ENCODE measurements at regions not wholly inside any gene's neighbourhood (a gene's known extent, or its start where the extent isn't known, plus 50 kb on each side); places are given as distances from the start of the nearest gene placed in this dataset.

DNA sequence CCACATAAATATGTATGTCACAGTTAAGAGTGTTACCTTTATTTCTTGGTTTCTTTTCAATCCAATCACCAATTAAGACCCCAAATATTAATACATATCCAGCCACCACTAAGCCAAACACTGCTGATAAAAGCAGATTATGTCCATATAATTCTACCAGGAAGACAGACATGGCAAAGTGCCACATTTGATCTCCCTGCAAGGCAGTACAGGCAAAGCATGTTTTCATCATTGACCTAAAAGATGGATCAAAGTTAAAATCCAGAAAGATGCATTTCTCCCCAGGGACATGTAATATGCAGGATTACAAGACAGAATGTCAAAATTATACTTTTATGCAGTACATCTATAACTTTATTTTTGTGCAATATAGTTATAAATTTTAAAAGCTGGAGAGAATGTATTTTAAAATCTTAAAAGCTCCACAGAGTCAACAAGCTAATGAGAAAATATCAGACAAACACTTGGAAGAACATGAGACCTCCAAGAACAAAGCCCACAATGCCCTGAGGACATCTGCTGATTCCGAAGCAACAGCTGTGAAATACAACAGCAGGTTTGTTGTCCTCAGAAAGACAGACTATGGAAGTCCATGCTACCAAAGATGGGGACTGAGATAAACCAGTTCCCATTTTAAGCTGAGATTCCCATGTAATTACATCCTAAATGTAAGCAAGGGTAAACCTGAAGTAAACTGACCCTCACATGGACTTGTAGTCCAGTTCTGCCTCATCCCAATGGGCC lies 54.5 kb upstream of the TOMM7 start:
- Mint-ChIP-seq H3K4me1 (peaks cover 27% of the 10 kb centered on the region), H3K36me3 (no peaks in the 10 kb centered on the region), H3K27me3 (ENCODE audit: low read depth) (no peaks in the 10 kb centered on the region), H3K4me3 (no peak overlapping the region), H3K9me3 (peaks cover 9% of the 10 kb centered on the region), H3K27ac (no peak overlapping the region)
- POLR2A ChIA-PET, result no interaction called here
- DNase-seq (ENCODE audit: low spot score) (no peak), ATAC-seq (no peak)
- no peak for TF ChIP-seq SP1 (CRISPR knock-in tag; conservative IDR thresholded peaks at IDR 0.05)
- TF ChIP-seq ZNF425 (CRISPR knock-in tag; conservative IDR thresholded peaks at IDR 0.05), result no peak
- no peak for TF ChIP-seq TP53 (CRISPR knock-in tag; IDR thresholded peaks at IDR 0.05)
- TF ChIP-seq, protein P1, sequence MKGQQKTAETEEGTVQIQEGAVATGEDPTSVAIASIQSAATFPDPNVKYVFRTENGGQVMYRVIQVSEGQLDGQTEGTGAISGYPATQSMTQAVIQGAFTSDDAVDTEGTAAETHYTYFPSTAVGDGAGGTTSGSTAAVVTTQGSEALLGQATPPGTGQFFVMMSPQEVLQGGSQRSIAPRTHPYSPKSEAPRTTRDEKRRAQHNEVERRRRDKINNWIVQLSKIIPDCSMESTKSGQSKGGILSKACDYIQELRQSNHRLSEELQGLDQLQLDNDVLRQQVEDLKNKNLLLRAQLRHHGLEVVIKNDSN (CRISPR knock-in tag; IDR thresholded peaks at IDR 0.05), result no peak
- no peak for TF ChIP-seq ZNF317 (CRISPR knock-in tag; IDR thresholded peaks at IDR 0.05; ENCODE audit: borderline replicate concordance, low read depth)
- no peak for TF ChIP-seq ZNF219 (CRISPR knock-in tag; IDR thresholded peaks at IDR 0.05; ENCODE audit: borderline replicate concordance)
- TF ChIP-seq ZNF416 (CRISPR knock-in tag; IDR thresholded peaks at IDR 0.05), result no peak
- TF ChIP-seq ZNF281 (CRISPR knock-in tag; IDR thresholded peaks at IDR 0.05), result no peak
- TF ChIP-seq JUN (CRISPR knock-in tag; IDR thresholded peaks at IDR 0.05), result no peak
- no peak for TF ChIP-seq ZNF263 (CRISPR knock-in tag; IDR thresholded peaks at IDR 0.05; ENCODE audit: low read depth)
- no peak for TF ChIP-seq ZNF138 (CRISPR knock-in tag; conservative IDR thresholded peaks at IDR 0.05)
- CTCF ChIA-PET, result interaction anchor here (0.7 kb wide), 1 partner anchor 95 kb away, joined by 3 read pairs; no protein-coding TSS in a partner anchor

DNA sequence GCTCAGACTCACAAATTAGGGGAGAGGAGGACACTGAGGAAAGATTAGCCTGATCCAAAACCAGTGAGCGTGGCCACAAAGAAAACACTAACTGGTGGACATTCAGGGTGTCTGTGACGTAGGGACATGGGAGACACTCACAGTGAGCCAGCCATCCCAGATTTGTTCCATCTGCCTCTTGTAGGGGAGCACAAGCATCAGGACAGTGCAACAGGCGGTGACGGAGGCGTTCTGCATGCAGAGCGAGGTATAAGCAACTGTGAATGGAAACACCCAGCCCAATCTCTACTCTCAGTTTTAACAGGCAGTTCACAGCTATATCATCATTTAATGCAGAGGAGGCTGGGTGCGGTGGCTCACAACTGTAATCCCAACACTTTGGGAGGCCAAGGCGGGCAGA lies 52.8 kb upstream of the TOMM7 start:
- peaks cover 30% of the 10 kb centered on the region for H3K4me1 Mint-ChIP-seq
- DNase-seq (ENCODE audit: low spot score), result no peak
- no peaks in the 10 kb centered on the region for H3K27me3 Mint-ChIP-seq (ENCODE audit: low read depth)
- no peak overlapping the region for H3K4me3 Mint-ChIP-seq
- no peak for TF ChIP-seq ZNF423 (CRISPR knock-in tag; IDR thresholded peaks at IDR 0.05)
- TF ChIP-seq, protein P2, sequence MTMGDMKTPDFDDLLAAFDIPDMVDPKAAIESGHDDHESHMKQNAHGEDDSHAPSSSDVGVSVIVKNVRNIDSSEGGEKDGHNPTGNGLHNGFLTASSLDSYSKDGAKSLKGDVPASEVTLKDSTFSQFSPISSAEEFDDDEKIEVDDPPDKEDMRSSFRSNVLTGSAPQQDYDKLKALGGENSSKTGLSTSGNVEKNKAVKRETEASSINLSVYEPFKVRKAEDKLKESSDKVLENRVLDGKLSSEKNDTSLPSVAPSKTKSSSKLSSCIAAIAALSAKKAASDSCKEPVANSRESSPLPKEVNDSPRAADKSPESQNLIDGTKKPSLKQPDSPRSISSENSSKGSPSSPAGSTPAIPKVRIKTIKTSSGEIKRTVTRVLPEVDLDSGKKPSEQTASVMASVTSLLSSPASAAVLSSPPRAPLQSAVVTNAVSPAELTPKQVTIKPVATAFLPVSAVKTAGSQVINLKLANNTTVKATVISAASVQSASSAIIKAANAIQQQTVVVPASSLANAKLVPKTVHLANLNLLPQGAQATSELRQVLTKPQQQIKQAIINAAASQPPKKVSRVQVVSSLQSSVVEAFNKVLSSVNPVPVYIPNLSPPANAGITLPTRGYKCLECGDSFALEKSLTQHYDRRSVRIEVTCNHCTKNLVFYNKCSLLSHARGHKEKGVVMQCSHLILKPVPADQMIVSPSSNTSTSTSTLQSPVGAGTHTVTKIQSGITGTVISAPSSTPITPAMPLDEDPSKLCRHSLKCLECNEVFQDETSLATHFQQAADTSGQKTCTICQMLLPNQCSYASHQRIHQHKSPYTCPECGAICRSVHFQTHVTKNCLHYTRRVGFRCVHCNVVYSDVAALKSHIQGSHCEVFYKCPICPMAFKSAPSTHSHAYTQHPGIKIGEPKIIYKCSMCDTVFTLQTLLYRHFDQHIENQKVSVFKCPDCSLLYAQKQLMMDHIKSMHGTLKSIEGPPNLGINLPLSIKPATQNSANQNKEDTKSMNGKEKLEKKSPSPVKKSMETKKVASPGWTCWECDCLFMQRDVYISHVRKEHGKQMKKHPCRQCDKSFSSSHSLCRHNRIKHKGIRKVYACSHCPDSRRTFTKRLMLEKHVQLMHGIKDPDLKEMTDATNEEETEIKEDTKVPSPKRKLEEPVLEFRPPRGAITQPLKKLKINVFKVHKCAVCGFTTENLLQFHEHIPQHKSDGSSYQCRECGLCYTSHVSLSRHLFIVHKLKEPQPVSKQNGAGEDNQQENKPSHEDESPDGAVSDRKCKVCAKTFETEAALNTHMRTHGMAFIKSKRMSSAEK (CRISPR knock-in tag; IDR thresholded peaks at IDR 0.05; ENCODE audit: borderline replicate concordance), result no peak
- 0 out of 2 replicates have a peak, but pooled peaks have one; percentile 22 for ATAC-seq
- ChIA-PET POLR2A (no interaction called here), CTCF (interaction anchor here (0.6 to 2.9 kb wide), 4 partner anchors 15 to 179 kb away, joined by 3 to 15 read pairs (median 3); no protein-coding TSS in a partner anchor)
- H3K36me3 Mint-ChIP-seq, result no peaks in the 10 kb centered on the region
- H3K9me3 Mint-ChIP-seq, result peaks cover 3% of the 10 kb centered on the region
- H3K27ac Mint-ChIP-seq, result no peak overlapping the region
